ENCODE measurements at regions not wholly inside any gene's neighbourhood (a gene's known extent, or its start where the extent isn't known, plus 50 kb on each side); places are given as distances from the start of the nearest gene placed in this dataset.
A peak's percentile ranks its signal among the peaks of the same experiment; 100 is the strongest.

DNA sequence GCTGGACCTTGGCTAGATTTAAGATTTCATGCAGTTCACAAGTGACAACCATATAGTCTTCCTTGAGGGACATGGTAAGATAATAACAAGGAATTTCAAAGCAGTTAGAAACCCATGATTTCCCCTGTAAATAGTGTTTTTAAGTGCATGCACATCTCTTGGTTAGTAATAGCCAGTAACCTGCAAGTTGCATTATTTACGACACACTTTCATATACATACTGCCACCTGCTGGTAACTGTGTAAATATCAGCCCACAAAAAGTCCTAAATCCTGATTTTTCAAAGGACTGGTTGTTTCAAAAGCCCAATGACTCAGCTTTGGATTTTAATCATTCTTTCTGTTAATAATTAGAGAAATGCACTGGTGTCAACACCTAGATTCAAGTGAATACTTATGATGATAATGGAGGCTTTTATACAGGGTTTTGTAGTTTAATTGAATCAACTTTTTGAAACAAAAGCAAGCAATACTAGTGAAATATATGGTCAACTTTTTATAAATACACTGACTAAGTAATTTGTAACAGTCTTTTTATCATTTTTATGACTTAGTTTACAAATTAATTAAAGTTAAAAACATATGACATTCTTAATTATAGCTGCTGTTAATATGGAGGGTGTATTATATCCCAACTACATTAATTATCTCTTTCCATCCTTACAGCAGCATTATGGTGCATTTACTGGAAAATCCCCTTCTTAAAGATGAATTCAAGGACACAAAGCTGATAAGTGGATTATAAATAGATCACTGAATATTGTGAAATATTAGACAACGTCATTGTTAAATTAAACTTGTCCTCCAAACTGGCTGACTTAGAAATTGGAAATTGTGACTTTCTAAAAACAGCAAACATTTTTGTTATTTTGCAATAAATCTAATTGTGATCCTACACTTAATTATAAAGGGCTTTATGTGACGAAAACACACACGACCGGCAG, 367.7 kb upstream of the SEMA3D start:
- DNase-seq: peak; percentile 44

DNA sequence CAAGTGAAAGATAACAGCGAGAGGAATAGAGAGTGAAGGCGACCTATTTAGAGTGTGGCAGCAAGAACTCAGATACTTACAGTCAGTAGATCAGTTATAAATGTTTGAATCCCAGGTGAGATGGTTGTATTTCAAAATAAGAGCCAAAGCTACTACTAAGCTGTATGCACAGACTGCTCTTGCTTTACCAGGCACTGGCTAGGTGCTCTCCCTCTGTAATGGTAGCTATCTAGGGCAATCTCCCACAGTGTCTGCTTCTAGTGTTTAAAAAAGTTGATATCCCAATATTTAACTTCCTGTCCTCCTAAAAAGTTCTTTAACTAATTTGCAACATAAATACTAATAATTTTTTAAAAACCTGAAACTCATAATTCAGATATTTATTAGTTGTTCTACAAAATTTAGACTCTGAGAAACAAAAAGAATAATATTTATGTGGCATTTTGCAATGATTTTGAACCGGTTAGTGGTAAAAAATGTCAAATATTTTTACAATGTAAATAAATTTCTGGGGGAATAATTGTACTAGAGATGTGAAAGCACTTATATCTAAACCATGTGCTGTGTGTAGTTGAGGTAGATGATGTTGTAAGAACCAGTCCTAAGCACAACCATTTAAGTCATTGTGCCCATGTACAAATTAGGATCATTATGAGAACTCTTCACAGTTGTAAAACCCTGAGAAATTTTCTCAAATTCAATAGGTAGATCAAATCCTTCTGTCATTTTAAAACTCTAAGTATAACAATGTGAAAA, 349.3 kb upstream of the SEMA3D start:
- no peak for DNase-seq

DNA sequence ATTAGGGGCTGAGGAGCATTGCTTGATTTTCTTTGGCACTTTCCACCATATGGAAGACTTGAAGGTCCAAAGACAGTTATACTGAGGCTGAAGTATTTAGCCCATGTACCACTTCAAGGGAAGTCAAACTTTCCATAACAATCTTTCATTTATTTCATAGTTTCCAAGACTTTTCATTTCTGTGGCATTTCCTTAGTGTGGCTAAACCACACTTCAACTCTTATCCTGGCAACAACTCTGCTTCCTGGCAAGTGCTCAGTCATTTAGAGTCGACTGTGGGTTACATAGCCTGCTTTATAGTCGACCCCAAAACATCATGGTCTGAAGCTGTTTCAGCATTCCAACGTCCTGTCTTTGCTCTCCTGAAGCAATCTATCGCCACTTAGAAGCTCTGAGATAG, 343.0 kb upstream of the SEMA3D start:
- no peak for DNase-seq

DNA sequence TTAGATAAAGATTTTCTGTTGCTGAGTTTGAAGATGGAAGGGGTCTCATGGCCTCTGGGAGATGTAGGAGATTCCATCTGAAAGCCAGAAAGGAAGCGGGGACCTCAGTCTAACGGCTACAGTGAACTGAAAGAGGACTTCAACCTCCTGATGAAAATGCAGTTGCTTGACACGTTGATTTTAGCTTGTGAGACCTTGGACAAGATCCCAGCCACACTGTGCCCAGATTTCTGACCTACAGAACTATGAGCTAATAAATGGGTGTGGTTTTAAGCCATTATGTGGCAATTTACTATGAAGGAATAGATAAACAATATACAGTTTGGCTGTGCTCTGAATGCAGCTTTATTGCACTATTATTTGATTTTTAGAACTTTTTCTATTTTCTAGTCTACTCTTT, 342.3 kb upstream of the SEMA3D start:
- no peak for DNase-seq

DNA sequence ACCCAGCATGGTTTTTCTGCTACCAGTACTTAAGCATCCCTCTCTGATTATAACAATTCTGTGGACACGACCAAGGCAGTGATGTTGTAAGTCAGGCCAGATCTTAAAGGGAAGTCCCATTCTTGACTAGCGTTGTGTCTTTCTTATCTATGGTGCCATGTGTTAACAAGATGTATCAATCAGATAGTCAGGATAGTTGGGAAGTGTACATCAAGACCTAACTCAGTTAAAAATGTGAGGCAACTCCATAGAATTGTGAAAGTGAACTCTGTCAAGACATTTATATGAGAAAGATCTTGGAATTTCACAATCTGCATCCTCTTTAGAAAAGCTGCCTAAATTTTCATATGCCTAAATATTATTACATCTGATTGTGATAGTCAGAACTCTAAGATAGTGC, 341.7 kb upstream of the SEMA3D start:
- no peak for DNase-seq

DNA sequence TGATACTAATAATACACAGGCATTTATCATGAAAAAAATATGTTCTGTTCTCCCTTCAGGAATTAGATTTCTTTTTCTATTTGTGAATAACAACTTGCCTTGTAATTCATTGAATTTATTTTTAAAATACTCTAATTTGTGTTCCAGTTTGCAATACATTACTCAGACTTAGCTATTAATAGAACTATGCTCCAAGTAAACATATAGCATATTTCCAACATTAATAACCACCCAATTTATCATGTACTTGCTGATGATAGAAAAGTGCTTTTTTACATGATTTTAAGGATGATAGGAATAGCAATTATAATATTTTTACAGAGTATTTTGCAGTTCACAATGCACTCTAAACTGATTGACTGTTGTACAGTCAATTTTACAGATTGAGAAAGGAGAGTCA, 338.8 kb upstream of the SEMA3D start:
- DNase-seq: no peak

DNA sequence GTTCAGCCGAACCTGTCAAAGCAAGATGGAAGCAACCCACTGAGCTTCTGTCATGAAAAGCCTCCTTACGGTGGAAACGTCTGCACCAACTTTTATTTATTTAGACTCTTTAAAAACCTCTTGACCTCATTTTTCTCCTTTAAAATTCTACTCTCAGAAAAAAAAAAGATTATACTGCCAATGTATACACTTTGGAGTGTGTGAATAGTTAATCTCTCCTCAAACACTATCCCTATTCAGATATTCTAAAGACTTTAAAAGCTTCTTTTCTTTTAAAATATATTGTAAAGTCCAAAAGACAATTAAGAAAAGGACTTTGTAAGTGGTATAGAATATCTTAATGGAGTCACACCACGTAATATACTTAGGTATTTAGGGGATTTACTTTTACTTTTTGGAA, 335.2 kb upstream of the SEMA3D start:
- peak; percentile 49 for DNase-seq

DNA sequence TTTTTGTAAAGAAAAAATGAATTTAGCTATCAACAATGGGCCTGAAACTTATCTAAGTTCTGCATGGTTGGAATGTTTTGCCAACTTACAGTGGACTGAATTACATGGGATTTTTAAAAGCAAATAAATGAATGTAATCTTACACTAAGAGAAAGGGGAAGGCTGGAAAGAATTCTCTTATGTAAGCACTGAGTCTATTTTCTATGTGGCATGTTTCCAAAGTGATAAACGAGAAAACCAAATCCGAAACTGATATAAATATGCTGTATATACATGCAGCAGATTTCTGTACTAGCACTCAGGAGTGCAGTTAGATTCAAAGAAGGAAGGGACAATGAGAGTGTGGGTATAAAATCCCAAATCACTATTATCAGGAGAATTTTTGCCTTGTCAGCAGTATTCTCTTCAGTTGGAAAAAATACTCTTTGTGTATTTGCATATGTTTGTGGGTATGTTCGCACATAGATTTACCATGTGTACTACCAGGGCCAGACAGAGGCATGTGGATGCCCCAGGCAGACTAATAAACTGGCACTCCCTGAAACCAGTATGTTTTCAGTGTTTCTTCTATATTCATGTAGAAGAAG, 334.3 kb upstream of the SEMA3D start:
- no peak for DNase-seq

DNA sequence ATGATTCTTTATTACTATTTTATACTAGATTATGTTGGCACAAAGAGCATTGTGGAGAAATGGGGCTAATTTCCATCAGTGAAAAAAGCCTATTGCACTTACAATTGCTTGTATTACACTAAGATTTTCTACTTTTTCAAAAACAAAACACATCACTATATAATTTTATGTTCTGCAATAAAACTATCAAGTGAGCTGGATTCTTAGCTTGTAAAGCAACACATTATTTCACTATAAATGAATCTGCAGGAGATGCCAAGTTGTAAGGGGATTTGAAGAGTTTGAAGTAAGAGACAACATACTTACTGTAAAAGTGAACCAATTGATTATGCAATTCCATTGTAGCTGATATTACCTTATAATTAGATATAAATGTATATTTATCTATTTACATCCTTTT, 333.3 kb upstream of the SEMA3D start:
- no peak for DNase-seq

DNA sequence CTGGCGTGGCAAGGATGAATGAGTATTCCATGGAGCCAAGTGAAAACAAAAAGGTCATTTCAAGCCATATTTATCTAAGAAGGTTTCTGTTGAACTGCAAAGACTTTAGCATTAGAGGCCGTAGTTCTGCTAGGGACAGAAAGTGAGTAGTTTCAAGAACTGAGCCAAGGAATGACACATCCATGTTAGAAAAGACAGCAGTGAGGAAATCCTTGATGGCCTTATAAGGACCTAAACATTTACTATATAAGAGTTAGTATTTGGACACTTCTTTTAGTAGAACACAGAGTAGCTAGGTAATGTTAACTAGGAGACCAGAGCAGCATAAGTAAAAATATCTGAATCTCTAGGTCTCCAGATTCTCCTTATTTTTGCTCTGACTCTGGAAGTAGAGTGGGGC, 329.8 kb upstream of the SEMA3D start:
- no peak for DNase-seq

DNA sequence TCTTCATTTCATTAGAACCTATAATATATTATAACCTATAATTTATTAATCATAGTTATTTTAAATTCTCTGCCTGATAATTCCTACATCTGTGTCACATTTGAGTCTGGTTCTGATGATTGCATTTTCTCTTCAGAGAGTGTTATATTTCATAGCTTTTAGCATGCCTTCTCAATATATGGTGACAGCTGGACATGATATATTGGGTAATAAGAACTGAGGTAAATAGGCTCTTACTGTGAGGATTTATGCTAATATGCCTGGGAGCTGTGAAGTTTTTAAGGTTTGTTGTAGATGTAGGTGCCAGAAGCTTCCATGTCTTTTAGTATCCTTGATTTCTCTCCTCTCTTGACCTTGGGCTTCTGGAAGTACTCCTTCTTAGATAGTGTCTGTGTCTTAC, 325.9 kb upstream of the SEMA3D start:
- no peak for DNase-seq

DNA sequence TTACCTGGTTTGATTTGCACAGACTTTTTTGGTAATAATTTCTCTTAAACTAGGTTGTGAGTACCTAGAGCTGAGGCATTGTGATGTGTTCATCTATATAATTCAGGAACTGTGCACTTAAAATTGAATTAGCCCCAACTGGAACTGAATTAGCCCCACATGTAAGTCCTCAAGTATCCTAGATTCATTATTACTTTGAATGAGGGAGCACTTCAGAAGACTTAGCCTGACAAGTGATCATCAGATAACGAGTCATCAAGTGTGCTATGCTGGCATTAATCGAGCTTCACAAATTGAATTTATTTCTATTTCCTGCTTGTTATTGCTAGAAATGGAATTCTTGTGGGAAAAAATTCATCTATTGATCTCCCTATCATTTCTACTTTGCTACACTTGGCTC, 323.4 kb upstream of the SEMA3D start:
- no peak for DNase-seq

DNA sequence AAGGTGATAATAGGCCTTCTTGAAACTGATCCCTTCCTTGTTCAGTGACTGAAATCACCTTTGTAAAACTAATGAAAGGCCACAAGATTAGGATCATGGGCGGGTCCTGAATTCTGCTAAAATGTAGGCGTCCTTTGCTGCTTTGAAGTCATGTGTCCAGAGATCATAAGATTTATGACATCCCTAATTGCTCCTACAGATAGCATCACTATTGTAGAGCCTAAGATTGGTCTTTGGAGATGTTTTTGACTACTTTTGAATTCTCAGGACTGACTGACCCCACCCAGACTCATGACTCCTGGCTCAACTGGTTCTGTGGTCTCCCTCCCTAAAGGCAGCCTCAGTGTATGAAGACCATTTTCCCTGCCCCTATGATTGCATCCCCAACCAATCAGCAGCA, 322.6 kb upstream of the SEMA3D start:
- no peak for DNase-seq

DNA sequence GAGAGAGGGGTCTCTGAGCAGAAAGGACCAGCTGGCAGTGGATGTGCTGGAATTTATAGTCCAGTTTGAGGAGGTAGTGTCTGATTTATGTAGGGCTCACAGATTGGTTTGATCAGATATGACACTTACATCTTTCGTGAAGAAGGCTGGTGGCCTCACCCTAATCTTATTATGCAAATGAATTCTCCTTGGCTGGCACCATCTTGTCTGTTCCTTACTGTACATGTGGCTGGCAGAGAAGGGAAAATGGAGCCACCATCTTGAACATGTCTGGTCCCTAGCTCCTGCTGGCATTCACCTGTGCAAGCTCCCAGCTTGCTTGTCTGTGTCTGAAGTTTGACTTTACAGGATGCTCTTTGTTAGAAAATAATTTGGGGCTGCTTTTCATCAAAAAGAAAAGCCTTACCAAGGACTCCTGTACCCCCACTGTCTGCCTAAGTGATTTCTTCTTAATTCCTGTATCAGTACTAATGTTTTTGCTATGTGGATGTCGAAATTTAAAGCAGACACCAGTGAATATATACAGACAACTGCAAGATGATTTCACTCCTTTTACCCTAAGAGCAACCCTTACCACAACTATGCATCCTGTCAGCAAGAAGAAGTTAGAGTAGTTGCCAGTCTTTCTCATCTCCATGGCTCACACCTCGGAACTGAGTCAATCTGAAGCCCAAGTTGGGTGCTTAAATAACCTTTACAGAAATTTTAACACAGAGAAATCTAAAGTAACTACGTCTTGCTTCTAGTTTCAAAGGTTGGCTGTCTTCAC, 322.0 kb upstream of the SEMA3D start:
- no peak for DNase-seq

DNA sequence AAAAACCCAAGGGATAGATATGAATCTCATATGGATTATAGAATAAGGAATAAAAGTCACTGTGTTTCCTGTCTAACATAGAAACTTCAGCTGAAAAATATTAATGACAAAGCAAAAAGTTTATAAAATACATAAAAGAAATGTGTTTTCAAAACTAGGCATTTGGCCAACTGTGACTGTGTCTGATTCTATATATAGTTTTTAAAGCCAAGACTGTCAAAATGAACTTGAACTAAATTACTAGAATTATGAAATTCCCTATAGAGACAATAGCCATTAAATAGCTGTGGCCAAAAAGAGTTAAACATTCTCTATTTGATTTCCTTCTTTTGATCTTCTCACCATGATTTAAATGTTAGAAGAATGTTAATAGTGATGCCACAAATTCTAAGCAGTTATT, 311.2 kb upstream of the SEMA3D start:
- DNase-seq: no peak

DNA sequence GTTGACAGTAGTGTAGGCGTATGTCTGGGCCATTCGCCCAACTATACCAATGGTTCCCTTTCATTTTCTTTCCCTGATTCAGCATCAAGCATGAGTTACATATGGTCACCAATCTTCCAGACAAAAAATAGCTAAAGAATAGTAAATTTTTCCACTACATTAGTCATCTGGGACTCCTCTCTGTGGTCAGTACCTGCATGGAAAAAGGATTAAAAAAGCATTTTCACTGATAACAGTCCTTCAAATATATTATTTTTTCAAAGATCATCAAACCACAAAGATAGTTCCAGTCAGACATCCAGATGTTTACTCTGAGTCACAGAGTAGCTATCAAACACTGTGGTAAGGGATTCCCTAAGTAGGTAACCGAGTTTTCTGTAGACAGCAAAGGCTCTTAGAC, 302.6 kb upstream of the SEMA3D start:
- no peak for DNase-seq

DNA sequence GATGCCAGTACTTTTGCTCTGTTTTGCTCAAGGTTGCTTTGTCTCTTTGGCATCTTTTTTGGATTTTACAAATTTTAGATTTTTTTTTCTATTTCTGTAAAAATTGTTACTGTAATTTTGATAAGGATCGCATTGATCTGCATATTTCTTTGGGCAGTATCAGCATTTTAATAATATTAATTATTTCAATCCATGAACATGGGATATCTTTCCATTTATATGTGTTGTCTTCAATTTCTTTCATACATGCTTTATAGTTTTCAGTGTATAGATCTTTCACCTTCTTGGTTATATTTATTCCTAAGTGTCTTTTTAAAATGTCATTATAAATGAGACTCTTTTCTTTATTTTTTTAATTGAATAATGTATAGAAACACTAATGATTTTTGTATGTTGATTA, 301.6 kb upstream of the SEMA3D start:
- no peak for DNase-seq

DNA sequence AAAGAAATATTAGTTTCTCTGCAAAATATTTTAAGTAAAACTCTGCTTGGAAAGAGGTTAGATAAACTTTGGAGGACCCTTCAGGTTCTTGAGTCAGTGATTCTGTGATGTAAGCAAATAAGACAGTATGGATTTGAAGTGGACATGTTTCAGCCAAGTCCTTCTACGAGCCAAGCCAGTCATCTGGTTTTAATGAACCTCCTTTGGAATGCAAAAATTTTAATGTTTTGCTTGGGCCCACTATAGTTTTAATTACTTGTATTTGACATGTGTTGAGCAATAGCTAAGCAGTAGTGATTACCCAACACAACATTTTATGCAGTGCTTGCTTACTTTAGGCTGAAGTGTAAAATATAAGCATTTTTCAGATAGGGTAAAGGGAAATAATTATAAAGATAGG, 296.3 kb upstream of the SEMA3D start:
- DNase-seq: no peak

DNA sequence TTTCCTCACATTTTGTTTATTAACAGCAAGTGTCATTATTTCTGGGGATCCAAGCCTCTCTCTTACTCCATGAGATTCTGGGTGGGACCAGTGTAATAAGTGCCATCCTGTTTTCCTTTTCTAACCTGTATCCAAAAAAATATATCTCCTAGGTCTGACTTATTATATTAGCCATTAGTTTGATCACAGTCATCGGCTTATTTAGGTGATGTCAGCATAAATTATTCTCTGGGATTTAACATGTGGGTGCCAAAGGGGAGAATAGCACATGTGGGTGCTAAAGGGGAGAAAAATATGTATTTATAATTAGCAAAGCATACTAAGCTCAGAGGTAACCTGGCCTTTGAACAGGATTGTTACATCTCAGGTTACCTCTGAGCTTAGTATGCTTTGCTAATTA, 293.8 kb upstream of the SEMA3D start:
- no peak for DNase-seq

DNA sequence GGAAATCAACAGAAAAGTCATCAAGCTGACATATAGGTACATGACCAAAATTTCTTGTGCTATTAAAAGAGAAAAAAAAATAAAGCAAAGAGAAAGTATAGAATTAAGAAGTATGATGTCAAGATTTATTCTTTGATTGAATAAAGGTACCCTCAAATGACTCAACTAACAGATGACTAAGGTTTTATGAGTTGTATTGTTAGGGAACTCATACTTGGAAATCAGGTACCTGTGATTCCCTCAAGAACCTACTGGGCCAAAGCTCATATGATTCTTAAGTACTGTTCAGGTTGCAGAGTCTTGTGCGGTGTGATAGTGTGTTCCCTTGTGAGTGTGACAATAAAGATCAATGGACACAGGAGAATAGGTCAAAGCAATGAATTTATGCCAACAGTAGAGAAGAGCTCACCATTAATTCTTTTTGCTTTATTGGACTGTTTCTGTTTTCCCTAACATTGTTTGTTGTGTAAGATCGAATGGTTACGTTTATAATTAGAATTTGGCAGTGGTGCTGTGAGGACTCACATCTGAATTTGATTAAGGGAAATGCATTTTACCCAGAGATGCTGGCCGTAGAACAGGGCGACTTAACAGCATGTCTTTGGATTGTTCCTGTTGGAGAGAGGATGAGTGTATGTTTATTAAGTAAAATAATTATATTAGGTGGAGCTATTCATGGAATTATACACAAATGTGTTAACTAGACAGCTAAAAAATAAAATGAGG, 293.2 kb upstream of the SEMA3D start:
- DNase-seq: no peak

DNA sequence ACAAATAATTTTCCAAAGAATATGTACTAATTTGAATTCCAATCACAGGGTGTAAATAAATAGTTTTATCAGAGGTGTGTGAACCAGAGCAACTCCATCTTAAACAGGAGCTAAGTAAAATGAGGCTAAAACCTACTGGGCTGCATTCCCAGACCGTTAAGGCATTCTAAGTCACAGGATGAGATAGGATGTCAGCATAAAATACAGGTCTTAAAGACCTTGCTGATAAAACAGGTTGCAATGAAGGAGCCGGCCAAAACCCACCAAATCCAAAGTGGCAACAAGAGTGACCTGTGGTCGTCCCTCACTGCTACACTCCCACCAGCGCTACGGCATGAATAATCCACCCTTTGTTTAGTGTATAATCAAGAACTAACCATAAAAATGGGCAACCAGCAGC, 291.7 kb upstream of the SEMA3D start:
- DNase-seq: no peak

DNA sequence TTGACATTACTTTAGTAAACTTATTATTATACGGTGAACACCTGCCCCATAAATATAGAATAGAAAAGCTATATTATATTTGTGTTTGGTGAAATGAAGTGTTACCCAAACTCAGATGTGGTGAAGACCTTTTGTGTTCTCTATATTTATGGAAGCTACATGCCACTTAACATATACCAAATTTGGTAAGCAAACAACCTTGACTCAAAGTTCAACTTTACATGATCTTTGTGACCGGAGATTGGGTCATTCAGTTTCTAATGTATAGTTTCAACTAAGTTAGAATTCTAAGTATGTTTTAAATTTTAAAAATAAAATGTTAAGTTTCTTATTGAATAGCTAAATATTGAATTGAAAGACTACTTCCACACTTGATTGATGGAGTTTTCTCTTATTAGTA, 288.6 kb upstream of the SEMA3D start:
- no peak for DNase-seq

DNA sequence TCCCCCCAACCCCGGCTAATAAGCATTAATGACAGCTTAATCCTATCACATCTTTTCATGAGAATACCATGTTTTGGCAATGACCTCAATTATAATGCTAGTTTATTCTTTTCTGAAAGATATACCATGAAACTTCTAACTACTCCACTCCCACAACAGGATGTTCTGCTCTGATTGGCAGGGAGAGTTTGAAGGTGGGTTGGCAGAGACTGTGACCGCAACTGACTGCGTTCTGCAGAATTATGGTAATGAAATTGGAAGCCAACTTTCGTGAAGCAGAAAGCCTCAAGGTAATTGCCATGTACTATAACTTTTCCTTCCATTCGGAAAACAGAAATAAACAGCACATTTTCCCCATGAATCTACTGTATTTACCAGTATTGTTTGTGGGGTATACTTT, 288.2 kb upstream of the SEMA3D start:
- DNase-seq: no peak

Data from NCI-H510A treated with DMSO at 0.1 percent for 48 hours (cell line).